ENCODE measurements at regions not wholly inside any gene's neighbourhood (a gene's known extent, or its start where the extent isn't known, plus 50 kb on each side); places are given as distances from the start of the nearest gene placed in this dataset.

DNA sequence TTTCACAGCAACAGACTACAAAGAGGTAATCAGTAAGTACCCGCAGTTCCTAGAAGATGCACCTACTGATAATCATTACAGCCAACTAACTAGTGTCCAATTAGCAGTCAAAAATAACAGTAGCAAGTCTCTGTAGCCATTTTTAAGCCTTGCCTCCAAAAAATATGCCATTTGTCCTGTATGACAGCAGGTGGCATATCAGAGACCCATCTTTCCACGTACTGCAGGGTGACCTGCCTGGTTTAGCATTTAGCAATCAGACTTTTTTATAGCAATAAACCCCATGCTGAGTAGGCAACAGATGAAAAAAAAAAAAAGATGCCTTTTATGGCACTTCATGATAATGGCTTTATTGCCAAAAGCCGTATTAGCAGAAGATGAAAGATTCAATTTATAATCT lies 155.3 kb upstream of the LSM14A start:
- TF ChIP-seq POLR2A (IDR thresholded peaks at IDR 0.05), result no peak
- TF ChIP-seq CTCF (IDR thresholded peaks at IDR 0.05), result no peak
- TF ChIP-seq POLR2AphosphoS5 (IDR thresholded peaks at IDR 0.05), result no peak
- TF ChIP-seq EP300 (IDR thresholded peaks at IDR 0.05), result no peak
- Histone ChIP-seq H3K4me1 (no peaks in the 10 kb centered on the region), H3K27me3 (peaks cover 0 to 37% (median 0%) of the 10 kb centered on the region in 3 donors), H3K4me3 (no peak overlapping the region), H3K36me3 (no peaks in the 10 kb centered on the region), H3K9me3 (peaks cover 0 to 9% (median 4%) of the 10 kb centered on the region in 4 donors), H3K27ac (no peak overlapping the region)
- 55 to 70% (median 63%) methylated on average over 3 of the region's 3 CpGs for WGBS, 5 donors
- DNase-seq, result no peak
- intact Hi-C loops (cut with DNase I; ENCODE audit: low total_unique reads), result no loop called here

- intact Hi-C loops (cut with DNase I; ENCODE audit: low total_unique reads), result no loop called here
- TF ChIP-seq POLR2A (IDR thresholded peaks at IDR 0.05) (no peak), EP300 (IDR thresholded peaks at IDR 0.05) (no peak), POLR2AphosphoS5 (IDR thresholded peaks at IDR 0.05) (no peak), CTCF (IDR thresholded peaks at IDR 0.05) (no peak)
Observed at GRCh38 chr19:34017601-34018000, 154.7 kb upstream of the LSM14A start.

DNA sequence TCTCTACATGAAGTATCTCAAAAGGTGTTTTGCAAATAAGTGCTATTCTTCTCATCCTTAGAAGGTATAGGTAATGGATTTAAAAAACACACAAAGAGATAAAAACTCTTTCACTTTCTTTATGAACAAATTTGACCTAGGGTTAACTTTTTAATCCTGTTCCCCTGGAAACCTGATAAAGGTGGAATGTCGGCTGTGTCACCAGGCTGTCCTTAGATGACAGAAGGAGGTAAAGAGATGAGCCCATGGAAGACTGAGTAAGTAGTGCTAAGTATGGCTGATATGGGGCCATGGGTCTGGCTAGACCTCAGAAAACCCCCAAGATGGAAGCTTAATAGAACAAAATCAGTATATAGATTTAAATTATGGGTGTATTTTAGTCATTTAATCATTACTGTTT lies 153.8 kb upstream of the LSM14A start:
- TF ChIP-seq CTCF (IDR thresholded peaks at IDR 0.05) (no peak), EP300 (IDR thresholded peaks at IDR 0.05) (no peak), POLR2AphosphoS5 (IDR thresholded peaks at IDR 0.05) (no peak), POLR2A (IDR thresholded peaks at IDR 0.05) (no peak)
- no peak overlapping the region for H3K27ac ChIP-seq
- H3K9me3 ChIP-seq, result peaks cover 8 to 22% (median 16%) of the 10 kb centered on the region in 4 donors
- no peaks in the 10 kb centered on the region for H3K36me3 ChIP-seq
- no peaks in the 10 kb centered on the region for H3K4me1 ChIP-seq
- intact Hi-C loops (cut with DNase I; ENCODE audit: low total_unique reads), result no loop called here
- no peak for DNase-seq
- H3K27me3 ChIP-seq, result peaks cover 0 to 25% (median 0%) of the 10 kb centered on the region in 3 donors
- H3K4me3 ChIP-seq, result no peak overlapping the region
- WGBS, 5 donors, result 13 to 41% (median 27%) methylated on average over 1 of the region's 1 CpG

More at GRCh38 chr19:34017601-34018000, 154.7 kb upstream of the LSM14A start:
- peaks cover 0 to 33% (median 0%) of the 10 kb centered on the region in 3 donors for H3K27me3 ChIP-seq
- no peak overlapping the region for H3K27ac ChIP-seq
- WGBS, 5 donors, result 69 to 77% (median 71%) methylated on average over 5 of the region's 5 CpGs
- peaks cover 0 to 12% (median 7%) of the 10 kb centered on the region in 4 donors for H3K9me3 ChIP-seq
- DNase-seq, result no peak
- H3K36me3 ChIP-seq, result no peaks in the 10 kb centered on the region
- H3K4me3 ChIP-seq, result no peak overlapping the region
- no peaks in the 10 kb centered on the region for H3K4me1 ChIP-seq

- no peak for DNase-seq
- H3K4me1 ChIP-seq, result no peaks in the 10 kb centered on the region
- no peak overlapping the region for H3K4me3 ChIP-seq
- peaks cover 8 to 25% (median 23%) of the 10 kb centered on the region in 4 donors for H3K9me3 ChIP-seq
- H3K27ac ChIP-seq, result no peak overlapping the region
- peaks cover 0 to 16% (median 0%) of the 10 kb centered on the region in 3 donors for H3K27me3 ChIP-seq
- intact Hi-C loops (cut with DNase I; ENCODE audit: low total_unique reads), result no loop called here
- 74 to 89% (median 84%) methylated on average over 5 of the region's 5 CpGs for WGBS, 5 donors
- no peak for TF ChIP-seq CTCF (IDR thresholded peaks at IDR 0.05)
- no peak for TF ChIP-seq EP300 (IDR thresholded peaks at IDR 0.05)
- no peak for TF ChIP-seq POLR2A (IDR thresholded peaks at IDR 0.05)
- no peak for TF ChIP-seq POLR2AphosphoS5 (IDR thresholded peaks at IDR 0.05)
- no peaks in the 10 kb centered on the region for H3K36me3 ChIP-seq
Observed at GRCh38 chr19:34023381-34023780, 148.9 kb upstream of the LSM14A start.

Measured in stomach (tissue), 8 donors.